ENCODE measurements at regions not wholly inside any gene's neighbourhood (a gene's known extent, or its start where the extent isn't known, plus 50 kb on each side); places are given as distances from the start of the nearest gene placed in this dataset.

DNA sequence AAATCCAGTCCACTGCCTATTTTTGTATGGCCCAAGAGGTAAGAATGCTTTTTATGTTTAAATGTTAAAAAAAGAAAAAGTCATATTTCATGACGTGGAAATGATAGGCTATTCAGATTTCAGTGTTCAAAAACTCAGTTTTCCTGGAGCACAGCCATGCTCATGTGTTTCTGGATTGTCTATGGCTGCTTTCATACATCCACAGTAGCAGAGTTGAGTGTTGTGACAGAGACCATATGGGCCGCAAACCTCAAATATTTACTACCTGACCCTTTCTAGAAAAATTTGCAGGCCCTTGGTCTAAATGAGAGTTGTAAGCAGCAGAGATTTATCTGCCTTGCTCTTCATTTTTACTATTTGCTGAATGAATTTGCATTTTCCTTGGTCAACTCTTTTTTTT, 264.1 kb downstream of the CBLN1 start:
- Mint-ChIP-seq H3K36me3 (ENCODE audit: insufficient read depth, unreplicated experiment) (no peaks in the 10 kb centered on the region), H3K27me3 (ENCODE audit: insufficient read depth, unreplicated experiment) (peaks cover 7% of the 10 kb centered on the region), H3K9me3 (ENCODE audit: unreplicated experiment) (no peaks in the 10 kb centered on the region), H3K4me1 (ENCODE audit: low read depth, unreplicated experiment) (no peaks in the 10 kb centered on the region), H3K4me3 (ENCODE audit: unreplicated experiment) (no peak overlapping the region), H3K27ac (ENCODE audit: unreplicated experiment) (no peak overlapping the region)
- ChIA-PET POLR2A (no interaction called here), CTCF (no interaction called here)
- H3K4me3 ChIP-seq (ENCODE audit: low read depth, low read length): no peak overlapping the region
- DNase-seq: no peak
- H3K27me3 ChIP-seq (replicated peaks; ENCODE audit: control insufficient read depth, insufficient read depth, low read length): no peaks in the 10 kb centered on the region
- 0 out of 2 replicates have a peak, but pooled peaks cover 3% of the 10 kb centered on the region for H3K9me3 ChIP-seq
- no peaks in the 10 kb centered on the region for H3K36me3 ChIP-seq (ENCODE audit: control insufficient read depth, insufficient read depth, low read length)
- intact Hi-C loops (cut with micrococcal nuclease; ENCODE audit: unreplicated experiment): no loop called here
- no peaks in the 10 kb centered on the region for H3K4me1 ChIP-seq
- TF ChIP-seq, protein P1, sequence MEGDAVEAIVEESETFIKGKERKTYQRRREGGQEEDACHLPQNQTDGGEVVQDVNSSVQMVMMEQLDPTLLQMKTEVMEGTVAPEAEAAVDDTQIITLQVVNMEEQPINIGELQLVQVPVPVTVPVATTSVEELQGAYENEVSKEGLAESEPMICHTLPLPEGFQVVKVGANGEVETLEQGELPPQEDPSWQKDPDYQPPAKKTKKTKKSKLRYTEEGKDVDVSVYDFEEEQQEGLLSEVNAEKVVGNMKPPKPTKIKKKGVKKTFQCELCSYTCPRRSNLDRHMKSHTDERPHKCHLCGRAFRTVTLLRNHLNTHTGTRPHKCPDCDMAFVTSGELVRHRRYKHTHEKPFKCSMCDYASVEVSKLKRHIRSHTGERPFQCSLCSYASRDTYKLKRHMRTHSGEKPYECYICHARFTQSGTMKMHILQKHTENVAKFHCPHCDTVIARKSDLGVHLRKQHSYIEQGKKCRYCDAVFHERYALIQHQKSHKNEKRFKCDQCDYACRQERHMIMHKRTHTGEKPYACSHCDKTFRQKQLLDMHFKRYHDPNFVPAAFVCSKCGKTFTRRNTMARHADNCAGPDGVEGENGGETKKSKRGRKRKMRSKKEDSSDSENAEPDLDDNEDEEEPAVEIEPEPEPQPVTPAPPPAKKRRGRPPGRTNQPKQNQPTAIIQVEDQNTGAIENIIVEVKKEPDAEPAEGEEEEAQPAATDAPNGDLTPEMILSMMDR (IDR thresholded peaks at IDR 0.05; ENCODE audit: insufficient read depth in 1 of 2, low read depth in 1 of 2, low read length in 1 of 2, severe bottlenecking in 1 of 2, unreplicated experiment in 1 of 2): no peak
- BruUV-seq (replicated peaks): no TSS peak

- Histone ChIP-seq H3K9me3 (0 out of 2 replicates have a peak, but pooled peaks cover 3% of the 10 kb centered on the region), H3K27me3 (replicated peaks; ENCODE audit: control insufficient read depth, insufficient read depth, low read length) (no peaks in the 10 kb centered on the region), H3K36me3 (ENCODE audit: control insufficient read depth, insufficient read depth, low read length) (no peaks in the 10 kb centered on the region), H3K4me3 (ENCODE audit: low read depth, low read length) (no peak overlapping the region), H3K4me1 (0 out of 2 replicates have a peak, but pooled peaks cover 4% of the 10 kb centered on the region)
- TF ChIP-seq, protein P1 (IDR thresholded peaks at IDR 0.05; ENCODE audit: insufficient read depth in 1 of 2, low read depth in 1 of 2, low read length in 1 of 2, severe bottlenecking in 1 of 2, unreplicated experiment in 1 of 2): no peak
- peaks cover 3% of the 10 kb centered on the region for H3K27me3 Mint-ChIP-seq (ENCODE audit: insufficient read depth, unreplicated experiment)
- no peaks in the 10 kb centered on the region for H3K9me3 Mint-ChIP-seq (ENCODE audit: unreplicated experiment)
- no peak for DNase-seq
- no peaks in the 10 kb centered on the region for H3K36me3 Mint-ChIP-seq (ENCODE audit: insufficient read depth, unreplicated experiment)
- H3K4me3 Mint-ChIP-seq (ENCODE audit: unreplicated experiment): no peak overlapping the region
- intact Hi-C loops (cut with micrococcal nuclease; ENCODE audit: unreplicated experiment): no loop called here
- ChIA-PET POLR2A (no interaction called here), CTCF (no interaction called here)
- BruUV-seq (replicated peaks): no TSS peak
- H3K4me1 Mint-ChIP-seq (ENCODE audit: low read depth, unreplicated experiment): no peaks in the 10 kb centered on the region
- H3K27ac Mint-ChIP-seq (ENCODE audit: unreplicated experiment): no peak overlapping the region
Observed at GRCh38 chr16:49016461-49016860, 265.2 kb downstream of the CBLN1 start.

GRCh38 chr16:49015225-49015592, 266.4 kb downstream of the CBLN1 start:
- POLR2A ChIA-PET: no interaction called here
- DNase-seq: no peak
- 0 out of 2 replicates have a peak, but pooled peaks cover 4% of the 10 kb centered on the region for H3K4me1 ChIP-seq
- TF ChIP-seq, protein P1 (IDR thresholded peaks at IDR 0.05; ENCODE audit: insufficient read depth in 1 of 2, low read depth in 1 of 2, low read length in 1 of 2, severe bottlenecking in 1 of 2, unreplicated experiment in 1 of 2): no peak
- Mint-ChIP-seq H3K9me3 (ENCODE audit: unreplicated experiment) (no peaks in the 10 kb centered on the region), H3K27me3 (ENCODE audit: insufficient read depth, unreplicated experiment) (peaks cover 3% of the 10 kb centered on the region), H3K36me3 (ENCODE audit: insufficient read depth, unreplicated experiment) (no peaks in the 10 kb centered on the region), H3K4me3 (ENCODE audit: unreplicated experiment) (no peak overlapping the region), H3K4me1 (ENCODE audit: low read depth, unreplicated experiment) (no peaks in the 10 kb centered on the region), H3K27ac (ENCODE audit: unreplicated experiment) (no peak overlapping the region)
- no peaks in the 10 kb centered on the region for H3K27me3 ChIP-seq (replicated peaks; ENCODE audit: control insufficient read depth, insufficient read depth, low read length)
- H3K4me3 ChIP-seq (ENCODE audit: low read depth, low read length): no peak overlapping the region
- intact Hi-C loops (cut with micrococcal nuclease; ENCODE audit: unreplicated experiment): no loop called here
- BruUV-seq (replicated peaks): no TSS peak
- H3K9me3 ChIP-seq: 0 out of 2 replicates have a peak, but pooled peaks cover 3% of the 10 kb centered on the region
- H3K36me3 ChIP-seq (ENCODE audit: control insufficient read depth, insufficient read depth, low read length): no peaks in the 10 kb centered on the region
- CTCF ChIA-PET: interaction anchor here (1.0 kb wide), 1 partner anchor 254 kb away, joined by 5 read pairs; no protein-coding TSS in a partner anchor

Measured in Caco-2 (cell line).